GM19395 (cell line): ENCODE measurements at regions not wholly inside any gene's neighbourhood (a gene's known extent, or its start where the extent isn't known, plus 50 kb on each side); places are given as distances from the start of the nearest gene placed in this dataset.

ENCODE experiments used
- ATAC-seq: cut with Tn5 transposase; IDR thresholded peaks from one replicate; pipeline ENCODE4 v1.9.1; 2021; ENCODE audit warnings: mild to moderate bottlenecking, moderate library complexity; ENCODE audit not compliant: unreplicated experiment

DNA sequence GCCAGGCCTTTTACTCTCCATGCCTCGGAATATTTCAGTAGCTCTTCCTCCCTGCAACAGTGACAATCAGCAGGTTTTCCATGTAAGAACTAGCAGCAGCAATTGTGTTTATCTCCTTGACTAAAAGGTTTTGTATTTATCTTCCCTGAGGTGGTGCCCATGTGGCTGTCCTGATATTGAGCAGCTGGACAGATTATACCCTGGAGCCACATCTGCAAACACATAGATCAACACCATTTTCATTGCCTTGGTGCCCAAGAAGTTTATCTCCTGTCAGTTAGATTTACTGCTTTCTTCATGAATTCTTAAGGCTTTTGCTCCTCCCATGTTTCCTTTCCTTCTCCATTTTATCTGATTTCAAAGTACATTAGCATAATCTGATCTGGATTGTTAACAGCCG lies 378.4 kb downstream of the SPATA31D1 start:
- no peak for ATAC-seq

DNA sequence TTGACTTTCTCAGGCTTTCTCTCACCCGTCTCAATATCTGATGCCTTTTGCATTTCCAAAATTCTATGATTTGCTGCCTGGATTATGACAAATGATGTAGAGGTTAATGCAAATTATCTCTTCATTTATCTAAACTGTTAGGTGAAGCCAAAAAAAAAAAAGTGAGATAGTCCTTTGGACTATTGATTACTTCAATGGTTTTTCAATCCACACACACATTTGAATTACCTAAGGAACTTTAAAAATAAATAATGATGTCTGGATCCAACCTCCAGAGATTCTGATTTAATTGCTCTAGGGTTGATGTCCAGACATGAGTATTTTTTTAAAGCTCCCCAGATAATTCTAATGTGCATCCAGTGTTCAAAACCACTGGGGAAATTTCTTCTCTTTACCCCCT lies 379.4 kb downstream of the SPATA31D1 start:
- no peak for ATAC-seq

DNA sequence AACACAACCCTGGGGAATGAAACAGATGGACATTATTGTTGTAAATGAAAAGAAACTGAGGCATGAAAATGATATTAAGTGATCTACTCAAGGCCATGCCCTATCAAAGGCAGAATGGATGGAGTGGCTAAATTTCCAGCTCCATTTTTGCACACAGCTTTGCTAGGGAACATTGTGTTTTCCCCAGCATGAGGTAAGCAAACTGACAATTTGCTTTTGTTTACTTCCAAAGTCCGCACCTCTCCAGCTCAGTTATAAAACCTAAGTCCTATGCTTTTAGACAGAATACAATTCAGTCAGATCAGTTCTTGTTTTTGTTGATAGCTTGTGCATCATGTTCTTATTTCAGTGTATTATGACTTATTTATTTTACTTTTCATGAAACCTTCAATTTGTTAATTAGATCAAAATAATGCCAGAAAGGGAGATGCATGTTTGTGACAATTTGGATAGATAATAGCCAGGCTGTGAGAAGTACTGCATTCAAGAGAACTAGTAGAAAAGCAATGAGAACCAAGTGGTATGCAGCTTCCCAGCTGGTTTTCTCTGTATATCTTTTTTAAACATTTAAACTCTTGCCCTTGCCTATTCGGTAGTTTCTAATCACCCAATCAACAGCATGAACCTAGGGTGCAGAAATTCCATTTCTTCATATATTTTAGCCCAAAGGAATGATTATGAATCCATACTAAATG lies 380.8 kb downstream of the SPATA31D1 start:
- no peak for ATAC-seq

DNA sequence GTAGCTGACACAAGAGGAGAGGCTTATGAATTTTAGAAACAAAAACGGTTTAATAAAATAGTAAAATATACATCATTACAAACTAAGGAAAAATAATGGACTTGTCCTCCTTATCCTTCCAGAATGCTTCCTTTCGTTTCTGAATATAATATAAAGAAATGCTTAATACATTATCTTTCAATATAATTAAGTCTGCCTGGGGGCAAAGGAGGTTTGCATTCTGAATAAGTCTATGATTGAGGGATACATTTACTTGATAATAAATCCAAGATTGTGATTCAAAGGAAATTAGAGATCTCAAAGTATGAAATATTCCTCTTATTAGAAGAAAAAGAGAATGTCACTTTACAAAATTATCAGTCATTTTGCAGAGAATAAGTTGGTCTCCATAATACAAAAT lies 386.5 kb downstream of the SPATA31D1 start:
- no peak for ATAC-seq

DNA sequence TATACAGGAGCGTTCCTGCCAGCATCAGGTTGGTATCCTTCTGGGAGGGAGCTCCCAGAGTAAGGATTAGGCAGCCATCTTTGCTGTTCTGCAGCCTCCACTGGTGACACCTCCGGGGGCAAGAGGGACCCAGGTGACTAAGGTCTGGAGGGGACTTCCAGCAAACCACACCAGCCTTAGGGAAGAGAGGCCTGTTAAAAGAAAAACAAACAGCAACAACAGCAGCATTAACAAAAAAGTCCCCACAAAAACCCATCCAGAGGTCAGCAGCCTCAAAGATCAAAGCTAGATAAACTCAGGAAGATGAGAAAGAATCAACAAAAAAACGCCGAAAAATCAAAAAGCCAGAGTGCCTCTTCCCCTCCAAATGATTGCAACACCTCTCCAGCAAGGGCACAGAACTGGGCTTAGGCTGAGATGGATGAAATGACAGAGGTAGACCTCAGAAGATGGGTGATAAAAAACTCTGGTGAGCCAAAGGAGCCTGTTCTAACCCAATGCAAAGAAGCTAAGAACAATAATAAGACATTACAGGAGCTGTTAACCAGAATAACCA lies 388.2 kb downstream of the SPATA31D1 start:
- ATAC-seq: no peak

DNA sequence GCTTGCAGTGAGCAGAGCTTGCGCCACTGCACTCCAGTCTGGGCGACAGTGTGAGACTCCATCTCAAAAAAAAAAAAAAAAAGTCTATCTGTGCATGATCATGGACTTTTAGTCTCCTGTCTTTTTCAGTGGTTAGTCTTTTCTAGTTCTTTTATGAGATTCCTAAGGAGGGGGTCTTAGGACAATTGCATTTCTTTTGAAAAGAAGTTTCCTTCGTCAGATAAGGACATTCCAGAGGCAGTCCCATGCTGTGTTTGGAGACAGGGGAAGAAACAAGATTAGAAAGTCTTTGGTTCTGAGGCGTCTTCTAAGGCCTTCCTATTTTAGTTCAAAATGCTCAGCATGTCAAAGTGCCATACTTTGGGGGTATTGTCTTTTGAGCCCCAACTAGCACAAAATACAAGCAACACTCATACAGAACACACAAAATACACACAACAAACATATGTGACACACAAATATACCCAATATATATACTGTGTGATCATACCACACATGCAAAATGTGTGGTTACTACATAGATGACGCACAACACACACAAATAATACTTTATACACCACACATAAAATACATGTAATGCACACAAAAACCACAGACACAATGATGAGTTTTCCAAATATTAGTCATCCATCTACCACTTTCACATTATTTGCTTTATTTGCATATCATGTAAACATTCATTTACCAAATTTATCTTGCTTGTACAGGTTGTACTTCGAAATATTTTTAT lies 394.5 kb downstream of the SPATA31D1 start:
- ATAC-seq: no peak

DNA sequence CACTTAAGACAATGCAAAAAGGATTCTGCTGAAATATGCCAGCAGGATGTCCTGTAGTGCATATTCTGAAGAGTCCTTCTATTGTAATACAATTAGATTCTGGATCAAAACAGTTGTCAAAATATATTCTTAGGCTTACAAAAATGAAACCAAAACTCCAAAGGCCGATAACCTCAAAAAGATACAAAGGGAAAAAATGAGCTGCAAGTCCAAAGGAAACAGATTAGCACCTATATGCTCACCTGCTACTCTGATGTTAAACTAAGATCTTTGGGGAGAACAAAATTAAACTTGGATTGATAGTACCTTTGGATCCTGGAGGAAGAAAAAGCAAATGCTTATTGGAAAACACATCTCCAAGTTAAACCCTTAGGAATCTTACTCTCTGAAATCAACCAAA lies 397.1 kb downstream of the SPATA31D1 start:
- ATAC-seq: no peak

DNA sequence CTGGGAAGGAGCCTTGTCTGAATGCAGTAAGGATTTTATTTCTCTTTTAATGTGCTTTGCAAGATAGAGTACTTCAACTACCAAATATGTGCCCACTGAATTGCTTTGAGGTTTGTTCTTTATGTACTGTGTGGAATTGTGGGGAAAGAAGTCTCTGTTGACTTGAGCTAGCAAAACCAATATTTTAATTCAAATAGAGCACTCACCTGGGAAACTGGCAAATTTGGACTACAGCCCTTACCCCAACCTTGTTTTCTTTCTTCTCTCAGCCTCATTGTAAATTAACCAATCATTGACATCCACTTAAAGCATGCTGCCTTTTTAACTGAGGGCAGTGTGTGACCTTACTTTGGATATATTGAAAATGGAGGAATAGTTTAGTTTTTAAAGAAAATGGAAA lies 409.0 kb downstream of the SPATA31D1 start:
- no peak for ATAC-seq

DNA sequence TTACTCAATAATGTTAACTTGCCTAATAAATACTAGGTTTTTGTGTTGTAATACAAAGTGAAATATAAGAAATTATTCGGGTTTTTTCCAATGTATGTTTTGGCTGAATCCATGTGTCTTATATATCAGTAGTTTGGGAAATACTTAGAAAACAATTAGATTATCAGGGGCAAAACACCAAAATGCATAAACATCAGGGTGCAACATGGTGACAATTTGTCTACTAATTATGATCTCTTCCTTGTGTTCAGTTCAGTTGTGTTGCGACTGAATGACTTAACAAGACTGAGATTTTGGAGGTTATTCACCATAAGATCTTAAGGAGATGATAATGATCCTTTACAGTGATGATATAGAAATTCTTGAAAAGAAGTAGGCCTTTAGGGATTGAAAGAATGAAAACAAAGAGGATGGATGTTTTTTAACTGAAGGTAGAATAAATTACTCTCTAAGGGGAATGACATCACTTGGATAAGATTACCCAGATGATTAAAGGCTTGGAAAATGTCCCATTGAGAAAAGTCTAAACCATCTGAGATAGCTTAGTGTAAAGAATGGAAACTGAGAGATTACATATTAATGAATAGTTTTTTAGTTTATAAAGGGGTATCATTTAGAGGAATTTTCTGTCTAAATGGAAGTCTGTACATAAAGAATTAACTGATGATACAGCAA lies 415.8 kb downstream of the SPATA31D1 start:
- ATAC-seq: no peak

DNA sequence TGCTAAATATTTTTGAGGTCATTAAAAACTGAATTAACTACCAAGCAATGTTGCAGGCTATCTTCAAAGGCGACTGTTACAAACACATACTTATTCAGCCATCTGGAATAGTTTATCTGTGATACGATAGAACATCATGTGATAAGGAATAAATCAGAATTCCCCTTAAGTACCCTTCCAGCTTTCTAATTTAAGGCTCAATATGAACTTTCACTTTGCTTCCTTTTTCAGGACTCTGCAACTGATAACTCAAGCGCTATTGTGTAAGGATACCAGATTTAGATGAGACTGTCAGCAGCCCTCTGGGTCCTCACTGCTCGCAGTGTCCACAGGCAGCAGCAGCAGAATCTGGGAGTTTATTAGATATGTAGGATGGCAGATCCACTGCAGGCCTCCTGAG lies 416.3 kb downstream of the SPATA31D1 start:
- no peak for ATAC-seq

DNA sequence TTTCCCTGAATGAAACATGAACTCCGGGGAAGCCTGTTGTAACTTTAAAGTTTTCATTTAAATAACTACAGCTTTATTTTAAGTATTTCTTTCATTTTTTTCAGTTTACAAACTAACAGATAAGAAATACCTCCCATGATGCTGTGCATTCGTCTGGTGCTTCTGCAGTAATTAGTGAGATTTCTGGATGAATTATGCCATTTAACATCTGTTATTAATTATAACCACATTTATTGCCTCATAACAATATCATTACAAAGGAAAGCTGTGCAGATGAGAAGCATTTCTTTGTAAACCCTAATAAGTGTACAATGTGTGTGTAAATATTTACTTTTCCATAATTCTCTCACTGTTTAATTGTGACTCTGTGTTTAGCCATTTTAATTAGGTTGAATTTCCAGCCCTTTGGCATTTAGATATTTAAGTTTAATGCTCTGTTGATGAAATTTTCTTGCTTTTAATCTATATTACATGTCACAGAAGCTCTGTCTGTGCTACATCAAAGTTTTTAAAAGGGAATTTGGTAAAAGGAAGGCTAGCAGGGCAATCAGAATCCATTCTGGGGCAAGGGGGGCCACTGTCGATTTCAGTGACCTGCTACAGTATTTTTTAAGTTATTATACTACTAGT lies 418.0 kb downstream of the SPATA31D1 start:
- ATAC-seq: no peak

DNA sequence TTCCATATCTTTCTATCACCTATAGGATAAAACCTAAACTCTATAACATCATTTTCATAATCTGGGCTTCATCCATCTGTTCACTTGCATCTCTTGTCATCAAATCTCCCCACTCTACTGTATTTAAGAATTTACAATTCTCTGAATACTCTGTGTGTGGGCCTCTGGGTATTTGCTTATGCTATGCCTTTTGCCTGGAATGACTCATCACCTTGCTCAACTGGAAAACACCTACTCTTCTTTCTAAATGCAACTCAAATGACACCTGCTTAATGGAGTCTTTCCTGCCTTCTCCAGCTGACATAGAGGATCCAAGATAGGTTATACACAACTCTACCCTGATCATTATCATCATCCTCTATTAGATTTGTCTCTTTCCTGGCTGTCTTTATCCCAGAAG lies 421.7 kb downstream of the SPATA31D1 start:
- peak; percentile 94 for ATAC-seq

DNA sequence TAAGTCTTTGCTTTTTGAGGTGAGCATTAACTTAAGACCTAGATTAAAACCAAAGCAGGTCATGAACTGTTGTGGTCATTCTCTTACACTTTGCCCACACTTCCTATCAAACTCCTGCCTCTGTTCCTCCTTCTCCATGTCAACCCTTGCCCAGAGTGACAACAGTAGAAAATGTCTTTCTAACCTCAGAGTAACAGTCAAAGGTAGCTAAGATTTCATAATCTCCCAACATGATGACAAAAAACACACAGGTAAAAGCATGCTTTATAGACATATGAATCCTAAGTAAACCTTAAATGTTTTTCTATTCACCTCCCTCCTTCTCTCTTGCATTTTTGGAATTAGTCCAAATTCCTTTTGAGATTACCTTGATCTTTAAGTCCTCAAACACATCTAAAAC lies 422.3 kb downstream of the SPATA31D1 start:
- peak; percentile 39 for ATAC-seq

DNA sequence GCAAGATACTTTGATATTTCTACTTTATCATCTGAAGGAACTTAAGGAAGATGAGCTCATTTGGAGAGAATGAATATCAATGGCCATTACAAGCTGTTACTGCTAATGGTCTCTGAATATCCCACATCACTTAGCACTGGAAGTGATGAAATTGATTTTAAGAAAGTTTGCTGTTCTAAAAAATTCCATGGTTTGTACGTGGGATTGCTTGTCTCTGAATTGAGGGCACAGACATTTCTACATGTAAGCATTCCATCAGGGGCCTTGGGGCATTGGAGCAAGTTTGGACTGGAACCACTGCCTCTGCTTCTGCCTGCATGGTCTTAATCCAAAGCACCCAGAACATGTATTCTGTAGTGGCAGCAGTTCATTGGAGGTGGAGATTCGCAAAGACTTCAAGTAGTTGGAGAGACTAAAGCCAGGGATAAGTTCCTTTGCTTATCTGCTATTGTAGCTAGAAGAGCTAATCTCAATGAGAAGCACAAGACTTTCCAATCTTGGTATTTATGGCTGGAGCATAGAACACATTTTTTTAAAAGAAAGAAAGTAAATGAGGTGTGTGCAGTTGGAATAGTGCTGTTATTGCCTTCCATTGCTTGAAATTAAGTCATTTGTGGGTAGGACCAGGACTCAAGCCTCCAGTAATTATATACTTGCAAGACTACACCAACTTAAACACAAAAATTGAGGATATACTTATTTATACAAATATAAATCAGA lies 424.2 kb downstream of the SPATA31D1 start:
- ATAC-seq: no peak

DNA sequence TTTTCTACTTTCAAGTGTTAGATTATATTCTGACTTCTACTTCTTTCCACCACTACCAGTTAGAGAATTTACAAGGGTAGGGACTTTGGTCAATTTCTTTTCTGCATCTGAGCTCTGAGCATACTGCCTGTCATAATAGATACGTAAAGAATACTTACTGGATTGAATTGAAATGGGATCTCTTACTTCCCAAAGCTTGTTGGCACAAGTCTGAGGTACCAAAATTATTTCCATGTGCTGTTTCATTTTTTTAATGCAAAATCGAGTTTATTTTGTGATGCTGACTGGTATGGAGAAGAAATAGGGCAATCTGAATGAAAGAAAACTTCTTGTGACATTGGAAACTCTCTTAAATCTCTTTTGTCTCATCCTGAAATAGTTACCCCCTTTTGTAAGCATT lies 428.9 kb downstream of the SPATA31D1 start:
- no peak for ATAC-seq

DNA sequence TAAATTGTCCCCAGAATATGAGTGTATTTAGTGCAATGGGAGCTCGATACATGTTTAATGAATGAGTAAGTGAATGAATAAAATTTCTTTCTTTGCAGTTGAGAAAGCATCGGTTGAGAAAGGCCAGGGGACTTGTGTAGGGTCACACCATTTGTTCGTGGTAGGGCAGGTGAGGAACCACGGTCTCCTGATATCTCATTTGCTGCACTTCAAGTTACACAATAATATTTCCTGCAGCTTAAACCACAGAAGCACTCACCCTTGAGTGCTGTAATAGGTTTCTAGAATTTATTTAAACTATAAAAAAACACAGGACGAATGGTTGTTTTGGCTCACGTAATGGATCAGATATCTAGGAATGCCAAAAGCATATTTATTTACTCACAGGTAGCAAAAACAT lies 429.8 kb downstream of the SPATA31D1 start:
- no peak for ATAC-seq

DNA sequence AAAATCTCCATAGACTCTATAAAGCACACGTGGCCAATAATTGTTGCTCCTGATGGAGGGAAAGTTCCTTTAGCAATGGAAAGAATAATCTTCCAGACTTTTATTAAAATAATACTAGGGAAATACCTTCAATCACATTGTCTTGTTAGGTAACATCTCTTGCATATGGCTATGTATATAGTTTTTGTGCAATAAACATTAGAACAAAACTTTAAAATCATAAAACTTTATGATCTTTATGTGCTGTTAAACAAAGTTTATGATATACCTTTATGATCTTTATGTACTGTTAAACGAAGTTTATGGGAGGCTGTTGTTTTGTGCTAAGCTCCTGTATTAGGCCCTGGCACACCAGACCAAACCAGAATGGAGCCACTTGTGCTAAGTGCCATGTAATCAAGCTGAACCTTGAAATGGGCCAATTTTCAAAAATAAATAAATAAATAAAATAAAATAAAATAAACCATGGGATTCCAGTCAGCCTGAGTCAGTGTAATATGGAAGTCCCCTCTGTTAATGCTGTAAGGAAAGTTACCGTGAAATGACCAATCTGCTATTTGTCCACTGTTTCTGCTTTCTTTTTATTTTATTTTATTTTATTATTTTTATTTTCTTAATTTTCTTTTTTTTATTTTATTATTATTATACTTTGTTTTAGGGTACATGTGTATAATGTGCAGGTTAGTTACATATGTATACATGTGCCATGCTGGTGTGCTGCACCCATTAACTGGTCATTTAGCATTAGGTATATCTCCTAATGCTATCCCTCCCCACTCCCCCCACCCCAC lies 431.3 kb downstream of the SPATA31D1 start:
- no peak for ATAC-seq

DNA sequence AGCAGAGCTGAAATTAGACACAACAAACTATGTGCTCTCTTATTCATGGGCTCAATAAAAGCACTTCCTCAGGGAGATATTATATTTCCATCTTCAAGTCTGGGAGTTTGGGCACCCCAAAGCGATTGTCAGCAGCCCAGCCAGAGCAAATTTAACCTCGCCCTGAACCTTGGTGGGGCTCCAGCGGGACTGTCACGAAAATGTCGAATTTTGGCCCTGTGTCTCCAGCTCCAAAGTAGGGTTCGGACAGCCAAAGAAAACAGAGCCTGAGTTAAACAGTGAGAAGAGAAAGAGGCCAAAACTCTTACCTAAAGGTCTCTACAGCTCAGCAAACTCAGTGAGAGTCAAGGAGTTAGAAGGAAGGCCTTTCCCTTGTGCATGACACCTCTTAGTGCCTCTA lies 432.9 kb downstream of the SPATA31D1 start:
- no peak for ATAC-seq

DNA sequence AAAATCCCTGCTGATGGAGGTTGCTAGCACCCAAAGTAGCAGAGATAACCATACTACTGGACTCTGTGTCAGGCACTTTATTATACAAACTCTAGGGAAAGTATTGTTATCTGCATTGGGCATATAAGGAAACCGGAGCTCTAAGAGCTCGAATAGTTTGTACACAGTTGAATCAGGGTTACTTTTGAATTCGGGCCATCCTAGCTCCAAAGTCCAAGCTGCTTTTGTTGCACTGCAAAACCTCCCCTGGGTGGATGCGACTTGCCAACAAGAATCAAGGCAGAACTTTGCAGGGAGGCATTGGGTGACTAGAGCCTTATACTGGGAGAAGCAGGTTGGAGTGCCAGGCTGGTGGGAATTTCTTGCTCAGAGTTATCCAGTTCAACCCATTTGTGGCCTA lies 435.1 kb downstream of the SPATA31D1 start:
- ATAC-seq: no peak

DNA sequence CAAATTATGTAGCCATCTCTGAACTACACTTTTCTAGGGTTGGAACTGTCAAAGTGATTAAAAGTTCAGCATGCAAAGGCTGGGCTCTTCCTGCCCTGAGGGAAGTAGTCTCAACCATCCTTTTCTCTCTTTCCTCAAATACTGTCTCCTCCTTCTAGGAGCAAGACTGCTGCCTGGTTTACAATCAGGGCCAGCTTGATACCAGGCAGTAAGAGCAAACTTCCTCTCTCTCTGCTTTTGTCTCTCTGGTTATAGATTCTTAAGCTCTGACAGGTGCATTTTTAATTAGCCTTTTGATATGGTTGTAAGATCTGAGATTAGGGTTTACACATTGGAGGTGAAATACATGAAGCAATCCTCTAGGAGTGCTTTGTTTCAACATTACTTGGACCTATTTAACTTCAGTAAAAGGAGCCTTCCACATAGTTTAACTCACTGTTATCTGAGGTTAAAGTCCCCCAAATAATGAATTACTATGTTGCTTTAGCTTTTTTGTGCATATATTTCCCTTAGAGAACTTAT lies 436.1 kb downstream of the SPATA31D1 start:
- ATAC-seq: no peak
